NCI-H1092 (cell line): ENCODE measurements at regions not wholly inside any gene's neighbourhood (a gene's known extent, or its start where the extent isn't known, plus 50 kb on each side); places are given as distances from the start of the nearest gene placed in this dataset.

Experiments
- DNase-seq: peaks from one replicate; lab custom pipeline; 2025; lab: John Stamatoyannopoulos, UW

DNA sequence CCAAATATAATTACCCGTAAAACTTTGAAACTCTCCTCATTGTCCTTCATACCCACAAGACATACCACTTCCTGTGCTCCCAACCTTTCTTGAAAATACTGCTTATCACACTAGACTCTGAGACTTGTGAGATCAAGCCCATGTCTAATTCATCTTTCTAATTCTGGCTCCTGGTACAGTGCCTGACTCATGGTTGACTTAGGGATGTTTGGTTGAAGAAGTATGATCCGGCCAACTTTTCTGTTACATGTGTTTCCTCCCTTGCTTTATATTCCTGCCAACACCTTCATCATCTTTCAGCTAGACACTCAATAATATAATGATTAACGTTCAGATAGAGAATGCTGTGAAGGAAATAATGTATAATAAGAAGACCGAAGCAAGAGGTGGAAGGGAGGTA lies 58.2 kb downstream of the MEX3B start:
- no peak for DNase-seq

DNA sequence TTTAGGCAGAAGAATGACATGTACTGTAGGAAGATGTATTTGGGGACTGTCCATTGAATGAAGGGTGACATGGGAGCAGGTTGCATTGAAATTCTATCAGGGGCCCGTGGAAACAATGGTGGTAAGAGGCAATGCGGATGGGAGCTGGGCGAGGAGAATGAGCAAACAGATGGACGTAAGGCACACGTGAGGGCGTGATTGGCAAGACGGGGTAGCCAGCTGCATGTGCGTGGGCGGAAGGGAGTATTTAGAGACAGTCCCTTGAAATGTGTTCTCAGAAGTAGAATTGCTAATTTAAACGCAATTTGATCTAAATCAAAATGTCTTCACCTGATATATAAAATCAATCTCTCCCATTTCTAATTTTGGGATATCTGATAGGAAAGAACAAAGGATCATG lies 62.3 kb downstream of the MEX3B start:
- DNase-seq, result no peak

DNA sequence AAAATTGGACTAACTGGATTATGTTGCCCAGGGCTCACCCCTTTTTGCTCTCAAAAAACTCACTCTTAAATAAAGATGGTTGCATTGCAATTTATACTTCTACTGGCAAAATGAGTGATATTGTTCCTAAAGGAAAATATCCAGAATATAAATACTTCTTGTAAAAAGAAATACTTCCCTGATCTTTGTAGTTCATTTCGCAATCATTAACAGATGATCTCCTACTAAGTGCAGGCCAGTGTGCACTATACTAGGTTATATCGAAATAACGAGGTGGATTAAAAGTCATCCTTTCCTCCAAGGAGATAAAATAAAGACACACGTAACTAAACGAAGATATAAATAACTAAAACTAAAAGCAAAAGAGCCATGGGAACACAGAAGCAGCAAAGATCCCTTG lies 63.0 kb downstream of the MEX3B start:
- DNase-seq, result no peak

DNA sequence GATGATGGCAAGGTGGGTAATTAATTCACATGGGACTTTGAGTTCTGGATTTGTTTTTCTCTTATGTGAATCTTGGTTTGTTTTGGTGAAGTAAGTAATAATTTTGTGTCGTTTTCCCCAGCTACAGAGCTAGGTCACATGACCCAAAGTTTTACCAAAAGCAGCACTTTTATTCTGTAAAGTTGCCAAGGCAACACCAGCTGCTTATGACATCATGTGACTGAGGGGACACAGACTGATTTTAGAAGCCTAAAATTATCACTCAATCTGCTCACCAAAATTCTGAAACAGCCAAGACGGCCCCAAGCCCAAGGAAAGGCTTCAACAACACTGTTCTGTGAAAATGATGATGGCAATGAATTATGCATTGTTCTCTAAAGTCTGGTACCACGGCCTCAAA lies 63.9 kb downstream of the MEX3B start:
- no peak for DNase-seq

DNA sequence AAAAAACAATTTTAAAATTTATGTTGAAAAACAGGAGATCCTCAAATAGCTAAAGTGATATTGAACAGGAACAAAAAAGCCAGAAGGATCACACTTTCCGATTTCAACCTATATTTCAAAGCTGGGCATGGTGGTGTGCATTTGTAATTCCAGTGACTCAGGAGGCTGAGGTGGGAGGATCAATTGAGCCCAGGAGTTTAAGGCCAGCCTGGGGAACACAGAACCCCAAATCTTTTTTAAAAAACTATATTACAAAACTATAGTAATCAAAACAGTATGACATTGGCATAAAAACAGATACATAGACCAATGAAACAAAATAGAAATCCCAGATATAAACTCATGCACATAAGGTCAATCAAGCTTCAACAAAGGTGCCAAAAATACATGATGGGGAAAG lies 68.4 kb downstream of the MEX3B start:
- DNase-seq, result no peak

DNA sequence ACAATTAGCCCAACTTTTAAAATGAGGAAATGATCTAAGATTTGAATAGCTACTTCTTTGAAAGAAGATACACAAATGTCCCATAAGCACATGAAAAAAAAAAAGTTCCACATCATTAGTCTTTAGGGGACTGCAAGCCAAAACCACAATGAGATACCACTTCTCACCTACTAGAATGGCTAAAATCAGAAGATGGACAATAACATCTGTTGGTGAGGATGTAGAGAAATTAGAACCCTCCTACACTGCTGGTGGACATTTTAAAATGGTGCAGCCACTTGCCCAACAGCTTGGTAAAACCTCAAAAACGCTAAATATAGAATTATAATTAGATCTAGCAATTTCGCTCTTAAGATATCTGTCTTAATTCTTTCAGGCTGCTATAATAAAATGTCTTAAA lies 77.1 kb downstream of the MEX3B start:
- no peak for DNase-seq

DNA sequence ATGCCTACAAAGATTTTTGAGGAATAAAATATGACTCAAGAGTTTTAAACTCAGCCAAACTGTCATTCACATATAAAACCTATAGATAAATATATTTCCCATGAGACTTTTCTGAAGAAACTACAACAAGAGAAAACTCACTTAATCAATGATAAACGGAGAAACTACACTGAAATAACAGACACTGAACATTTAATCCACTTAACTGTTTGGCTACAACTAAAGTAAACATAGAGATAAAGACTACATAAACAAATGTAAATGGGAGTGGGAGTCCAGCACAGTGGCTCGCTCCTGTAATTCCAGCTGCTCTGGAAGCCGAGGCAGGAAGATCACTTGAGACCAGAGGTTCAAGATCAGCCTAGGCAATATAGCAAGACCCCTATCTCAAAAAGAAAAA lies 79.2 kb downstream of the MEX3B start:
- DNase-seq, result no peak

DNA sequence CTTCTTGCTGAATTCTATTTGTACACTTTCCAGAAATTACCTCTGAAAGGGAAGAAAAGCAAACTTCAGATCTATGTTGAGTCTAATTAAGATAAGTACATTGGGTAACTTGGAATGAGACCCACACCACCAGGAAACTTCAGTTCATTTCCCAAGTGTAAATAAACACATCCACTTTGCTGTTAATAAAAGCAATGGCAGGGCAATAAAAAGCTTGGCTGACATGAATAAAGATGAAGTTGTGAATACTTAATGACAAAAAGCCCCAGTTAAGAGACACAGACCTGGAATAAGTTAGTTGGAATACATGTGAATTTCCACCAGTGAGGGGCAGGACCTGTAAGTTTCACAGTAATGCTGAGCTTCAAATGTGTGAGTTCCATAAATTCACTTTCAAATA lies 83.3 kb downstream of the MEX3B start:
- DNase-seq, result no peak

DNA sequence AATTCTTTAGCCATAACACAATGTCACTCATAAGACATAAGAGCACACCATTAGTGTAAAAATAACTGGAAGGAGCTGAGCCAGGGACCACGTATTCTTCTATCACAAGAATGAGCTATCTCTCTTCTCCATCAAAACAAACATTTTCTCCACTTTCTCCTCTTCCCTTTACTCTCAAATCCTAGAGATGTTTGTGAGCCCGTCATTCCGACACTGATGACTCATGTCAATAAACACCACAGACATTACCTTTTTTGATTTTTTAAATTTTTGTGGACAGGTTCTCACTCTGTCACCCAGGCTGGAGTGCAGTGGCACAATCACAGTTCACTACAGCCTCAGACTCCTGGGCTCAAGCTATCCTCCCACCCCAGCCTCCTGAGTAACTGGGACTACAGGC lies 86.6 kb downstream of the MEX3B start:
- DNase-seq, result no peak

DNA sequence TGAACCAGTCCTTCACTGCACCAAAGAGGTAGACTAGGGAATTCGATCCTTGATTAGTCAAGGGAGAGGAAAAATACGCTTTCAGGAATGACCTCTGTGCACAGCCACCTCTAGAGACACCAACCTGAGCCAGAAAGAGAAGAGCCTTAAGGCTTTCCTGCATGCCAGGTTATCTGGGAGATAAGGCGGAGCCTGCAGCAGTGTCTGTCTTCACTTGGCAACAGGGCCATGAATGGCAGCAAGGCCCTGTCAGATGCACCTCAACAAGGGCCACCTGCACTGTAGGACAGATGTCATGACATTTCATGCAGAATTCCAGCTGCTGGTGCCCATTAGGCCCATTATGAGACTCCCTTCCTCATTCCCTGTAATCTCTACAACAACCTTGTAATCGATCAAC lies 88.1 kb downstream of the MEX3B start:
- DNase-seq, result no peak

DNA sequence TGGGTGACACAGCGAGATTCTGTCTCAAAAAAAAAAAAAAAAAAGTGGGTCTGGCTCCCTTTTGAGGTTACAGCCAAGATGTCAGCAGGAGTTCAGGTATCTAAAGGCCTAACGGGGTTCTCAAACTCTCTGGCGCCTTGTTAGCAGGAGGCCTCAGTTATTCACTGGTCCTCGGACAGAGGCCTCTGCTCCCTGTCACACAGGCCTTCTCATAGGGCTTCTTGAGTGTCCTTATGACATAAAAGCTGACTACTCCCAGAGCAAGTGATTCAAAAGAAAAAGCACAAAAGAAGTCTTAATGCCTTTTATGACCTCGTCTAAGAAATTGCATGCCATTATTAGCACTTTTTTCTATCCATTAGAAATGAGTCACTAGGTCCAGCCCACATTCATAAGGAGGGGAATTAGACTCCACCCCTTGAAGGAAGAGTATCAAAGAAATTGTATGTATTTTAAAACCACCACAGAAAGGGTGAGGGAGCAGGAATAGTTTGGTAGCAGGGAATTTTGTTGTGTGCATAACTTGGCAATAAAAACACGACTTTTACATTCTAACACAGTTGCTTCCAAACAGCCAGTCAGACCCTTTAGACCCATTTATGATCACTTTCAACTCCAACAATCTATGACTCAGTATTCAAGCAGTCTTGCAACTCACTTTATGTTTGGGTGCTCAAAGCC lies 90.3 kb downstream of the MEX3B start:
- DNase-seq, result no peak

DNA sequence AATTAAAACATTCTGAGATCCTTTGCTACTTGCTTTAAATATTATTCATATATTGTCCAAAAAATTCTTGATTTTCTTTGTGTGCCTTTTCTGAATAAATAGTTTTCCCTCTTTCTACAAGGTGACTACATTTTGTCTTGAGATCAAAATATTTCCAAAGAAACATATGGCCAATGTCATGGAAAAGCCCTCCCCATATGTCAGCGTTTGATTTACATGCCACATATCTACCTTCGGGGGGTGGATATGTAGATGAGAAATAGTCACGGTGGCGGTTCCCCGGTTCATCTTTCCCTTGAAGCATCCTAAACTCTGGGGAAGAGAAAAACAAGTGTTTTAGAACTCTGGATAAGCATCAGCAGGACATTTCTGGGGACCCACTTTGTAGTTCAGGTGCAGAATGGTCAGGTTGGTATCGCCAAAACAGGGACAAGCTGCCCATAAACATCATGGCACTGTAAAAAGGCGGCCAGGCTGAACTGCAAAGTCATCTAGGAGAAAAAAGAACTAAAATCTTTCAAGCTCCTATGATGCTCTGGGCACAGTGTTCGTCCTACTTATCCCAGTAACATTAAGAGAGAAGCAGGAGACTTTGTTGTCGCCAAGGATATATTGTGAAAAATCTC lies 91.5 kb downstream of the MEX3B start:
- DNase-seq, result no peak

DNA sequence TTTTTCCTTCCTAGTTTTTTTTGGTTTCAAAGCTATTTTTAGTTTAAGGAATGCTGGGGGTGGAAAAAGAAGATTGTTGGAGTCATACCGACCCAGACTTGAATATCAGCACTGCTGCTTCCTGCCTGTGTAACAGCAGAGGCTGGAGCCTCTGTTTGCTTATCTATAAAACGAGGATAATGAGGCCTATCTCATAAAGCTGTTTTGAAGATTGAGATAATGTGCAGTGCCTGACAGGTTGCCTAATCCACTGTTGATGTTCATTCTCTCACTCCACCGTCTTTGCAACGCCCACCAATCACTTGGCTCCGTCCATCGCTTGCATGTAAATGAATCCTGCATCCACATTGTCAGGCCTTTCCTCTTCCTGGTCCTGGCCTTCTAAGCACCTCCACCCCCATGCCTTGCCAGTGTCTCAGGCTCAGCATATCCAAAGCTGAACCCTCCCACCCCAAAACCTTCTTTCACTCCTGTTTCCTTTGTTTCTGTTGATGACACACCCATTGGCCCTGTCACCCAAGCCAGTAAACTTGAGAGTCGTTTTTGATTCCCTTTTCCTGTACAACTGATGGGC lies 94.9 kb downstream of the MEX3B start:
- no peak for DNase-seq

DNA sequence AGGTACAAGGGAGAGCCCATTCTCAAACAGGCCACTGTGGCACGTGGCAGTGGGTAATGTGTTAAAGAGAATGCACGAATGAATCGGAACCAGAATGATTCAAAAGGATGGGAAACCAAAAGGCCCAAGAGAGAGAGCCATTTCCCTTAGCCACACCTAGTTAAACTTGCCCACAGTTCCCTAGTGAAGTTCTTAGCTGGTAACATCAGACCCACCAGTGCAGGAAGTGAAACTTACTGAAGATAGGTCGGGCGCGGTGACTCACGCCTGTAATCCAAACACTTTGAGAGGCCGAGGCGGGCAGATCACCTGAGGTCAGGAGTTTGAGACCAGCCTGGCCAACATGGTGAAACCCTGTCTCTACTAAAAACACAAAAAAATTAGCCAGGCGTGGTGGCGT lies 97.1 kb downstream of the MEX3B start:
- no peak for DNase-seq

DNA sequence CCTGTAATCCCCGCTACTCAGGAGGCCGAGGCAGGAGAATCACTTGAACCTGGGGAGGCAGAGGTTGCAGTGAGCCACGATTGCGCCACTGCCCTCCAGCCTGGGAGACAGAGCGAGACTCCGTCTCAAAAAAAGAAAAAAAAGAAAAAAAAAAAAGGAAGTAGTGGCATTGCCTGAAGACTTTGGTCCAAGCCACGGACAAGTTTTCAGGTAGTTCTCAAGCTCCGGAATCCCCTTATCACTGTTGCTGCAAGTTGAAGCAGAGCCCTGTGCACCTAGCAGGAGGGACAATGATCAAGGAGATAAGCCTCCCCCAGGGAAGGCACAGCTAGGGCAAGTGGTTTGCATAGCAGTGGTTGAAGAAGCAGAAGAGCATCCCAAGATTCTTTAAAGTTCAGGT lies 97.6 kb downstream of the MEX3B start:
- DNase-seq, result no peak

DNA sequence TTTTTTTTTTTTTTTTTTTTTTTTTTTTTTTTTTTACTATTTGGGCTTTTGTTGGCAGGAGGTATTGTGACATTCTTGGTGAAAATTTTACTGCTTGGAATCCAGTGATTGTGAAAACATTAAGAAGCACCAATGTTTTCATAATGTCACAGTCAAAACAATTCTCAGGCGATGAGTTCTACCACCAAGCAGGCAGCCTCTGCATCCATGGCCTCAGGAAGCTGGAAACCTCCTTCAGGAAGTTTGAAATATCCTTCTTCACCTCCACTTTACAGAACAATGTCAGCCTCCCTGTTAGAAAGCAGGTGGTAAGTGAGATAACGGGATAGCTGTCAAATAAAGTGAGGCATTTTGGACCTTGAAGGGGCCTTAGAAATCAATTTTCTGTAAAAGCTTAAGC lies 98.3 kb downstream of the MEX3B start:
- DNase-seq, result no peak

DNA sequence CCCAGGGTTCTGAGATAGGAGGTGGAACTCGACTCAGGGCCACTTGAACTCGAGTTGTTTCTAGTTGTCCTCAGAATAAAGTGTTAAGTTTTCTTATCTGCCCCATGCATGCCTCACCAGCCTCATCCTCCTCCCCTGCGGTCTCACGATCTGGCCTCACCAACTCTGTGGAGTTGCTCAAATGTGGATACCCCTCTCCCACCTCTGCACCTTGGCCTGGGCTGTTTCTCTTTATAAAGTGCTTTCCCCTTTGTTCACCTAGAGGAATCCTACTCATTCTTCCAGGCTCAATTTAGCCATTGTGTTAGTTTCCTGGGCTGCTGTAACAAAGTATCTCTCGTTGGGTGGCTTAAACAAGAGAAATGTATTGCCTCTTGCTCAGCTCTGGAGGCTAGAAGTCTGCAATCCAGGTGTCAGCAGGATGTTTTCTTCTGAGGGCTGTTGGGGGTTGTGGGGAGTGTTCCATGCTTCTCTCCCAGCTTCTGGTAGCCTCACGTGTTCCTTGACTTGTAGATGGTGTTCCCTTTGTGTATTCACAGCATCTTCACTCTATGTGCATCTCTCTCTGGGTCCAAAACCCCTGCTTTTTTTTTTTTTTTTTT lies 100.7 kb downstream of the MEX3B start:
- DNase-seq, result no peak

DNA sequence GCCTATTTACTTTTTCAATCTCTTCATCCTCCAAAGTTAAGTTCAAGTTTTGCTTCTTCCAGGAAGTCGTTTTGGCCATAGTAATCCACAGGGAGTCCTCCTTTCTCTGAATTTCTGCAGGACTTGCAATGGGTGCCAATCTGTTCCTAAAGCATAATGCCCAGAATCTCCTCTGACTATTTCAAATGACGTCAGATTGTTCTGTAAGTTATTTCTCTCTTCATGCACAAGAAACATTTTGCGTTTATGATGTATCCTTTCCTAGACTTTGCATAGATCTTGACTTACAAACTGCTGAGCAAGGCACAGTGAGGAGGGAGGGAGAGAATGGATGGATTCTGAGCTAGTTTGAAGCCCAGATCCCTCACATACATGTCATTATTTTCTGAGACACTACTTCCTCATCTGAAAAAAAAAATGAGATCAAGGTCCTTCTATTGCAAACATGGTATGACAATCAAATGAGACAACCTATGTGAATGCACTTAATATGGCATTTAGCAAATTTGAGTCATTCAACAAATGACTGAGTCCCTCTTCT lies 103.1 kb downstream of the MEX3B start:
- DNase-seq, result no peak

DNA sequence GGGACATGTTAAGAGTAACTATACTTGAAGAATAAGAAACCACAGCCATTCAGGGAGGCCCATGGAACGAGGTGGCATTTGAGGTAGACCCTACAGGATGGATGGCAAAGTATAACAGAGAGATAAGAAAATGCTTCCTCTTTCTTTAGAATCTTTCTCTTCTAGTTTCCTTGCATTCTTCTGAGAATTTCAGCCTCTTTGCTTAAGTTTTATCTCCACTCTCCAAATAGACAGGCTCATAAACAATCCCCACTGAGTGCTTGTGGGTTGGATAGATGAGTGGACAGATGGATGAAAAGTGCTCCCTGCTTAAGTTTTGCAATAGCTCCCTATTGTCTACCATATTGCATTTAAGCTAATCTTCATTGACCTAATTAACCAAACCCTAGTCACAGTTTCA lies 103.7 kb downstream of the MEX3B start:
- DNase-seq, result no peak

DNA sequence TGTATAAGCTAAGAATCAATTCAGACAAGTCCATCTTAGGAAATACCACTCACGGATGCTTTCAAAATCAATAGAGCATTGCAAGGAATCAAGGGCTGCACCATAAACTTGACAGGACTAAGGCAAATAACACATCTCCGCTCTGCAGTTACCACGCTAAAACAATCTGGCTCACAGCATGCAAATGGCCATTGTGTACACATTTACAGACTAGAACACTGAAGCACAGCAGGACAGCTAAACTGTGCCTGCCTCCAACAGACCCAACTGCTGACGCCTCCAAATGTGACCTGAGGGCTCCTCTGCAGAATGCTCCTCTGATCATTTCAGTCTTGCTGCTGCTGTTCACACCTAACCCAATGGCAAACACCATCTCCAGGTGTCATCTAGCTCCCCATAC lies 104.3 kb downstream of the MEX3B start:
- no peak for DNase-seq

DNA sequence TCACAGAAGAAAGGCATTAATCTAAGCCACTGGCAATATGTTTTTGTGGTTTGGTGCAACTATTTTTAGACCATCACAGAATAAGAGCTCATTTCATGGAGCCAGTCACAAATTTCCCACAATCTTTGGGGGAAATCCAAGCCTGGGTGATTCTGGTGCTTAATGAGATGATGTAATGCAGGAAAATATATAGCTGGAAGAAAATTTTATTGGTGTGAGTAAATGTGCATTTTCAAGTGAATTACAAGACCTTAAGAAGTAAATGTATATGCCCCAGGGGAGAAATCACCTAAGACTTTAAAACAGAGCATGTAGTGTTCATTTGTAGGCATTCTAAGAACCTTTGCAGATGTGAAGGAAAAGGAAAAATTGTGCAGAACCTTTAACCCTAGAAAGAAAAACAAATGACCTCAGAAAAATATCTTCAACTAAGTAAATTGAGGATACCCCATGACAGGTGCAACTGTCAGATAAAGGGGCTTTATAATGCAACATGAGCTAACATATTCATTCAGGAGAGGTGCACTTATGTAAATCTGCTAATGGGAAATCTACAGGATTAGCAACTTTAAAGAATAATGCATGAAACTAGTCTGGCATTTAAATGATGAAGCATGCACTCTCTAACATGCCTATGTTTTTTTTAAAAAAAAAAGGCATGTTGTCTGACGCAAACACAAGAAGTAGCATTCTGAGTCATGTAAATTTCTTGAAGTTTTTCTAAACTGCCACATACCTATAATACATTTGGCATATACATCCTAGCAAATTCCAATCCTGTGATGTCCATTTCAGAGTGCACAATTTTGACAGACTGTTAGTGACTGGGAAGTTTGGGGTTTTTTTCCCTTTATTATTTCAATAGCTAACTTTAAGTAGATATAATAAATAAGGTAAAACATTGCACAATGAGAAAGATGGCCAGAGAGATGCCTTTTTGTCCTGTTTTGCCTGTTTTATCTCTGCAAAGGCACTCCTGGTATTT lies 105.1 kb downstream of the MEX3B start:
- no peak for DNase-seq
